Hepatic stellate cell (primary cell): ENCODE measurements at regions not wholly inside any gene's neighbourhood (a gene's known extent, or its start where the extent isn't known, plus 50 kb on each side); places are given as distances from the start of the nearest gene placed in this dataset.
"Not testable (repeated sequence)": the region's sequence is repeated elsewhere in the genome, so short reads cannot be mapped to it uniquely, and the experiment has no call there.

Experiments
- DNase-seq: peaks from one replicate; pipeline ENCODE4 v3.0.0; 2011; ENCODE audit warnings: low spot score

DNA sequence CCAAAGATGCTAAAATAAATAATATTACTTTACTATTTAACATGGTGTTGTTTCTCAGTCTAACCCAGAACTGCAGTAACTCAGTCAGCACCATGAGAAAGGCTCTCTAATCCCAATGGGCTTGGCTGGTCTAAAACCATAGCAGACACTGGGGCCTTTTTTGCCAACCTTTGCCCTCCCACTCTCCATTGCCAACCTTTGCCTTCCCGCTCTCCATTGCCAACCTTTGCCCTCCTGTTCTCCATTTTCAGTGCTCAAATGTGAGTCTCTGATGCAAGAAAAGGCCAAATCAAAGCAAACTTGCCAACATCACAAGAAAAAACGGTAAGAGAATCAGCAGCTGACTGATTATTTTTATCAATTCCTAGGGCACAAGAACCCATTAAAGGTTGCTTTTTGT lies 1681.2 kb downstream of the SLITRK5 start:
- no peak for DNase-seq

DNA sequence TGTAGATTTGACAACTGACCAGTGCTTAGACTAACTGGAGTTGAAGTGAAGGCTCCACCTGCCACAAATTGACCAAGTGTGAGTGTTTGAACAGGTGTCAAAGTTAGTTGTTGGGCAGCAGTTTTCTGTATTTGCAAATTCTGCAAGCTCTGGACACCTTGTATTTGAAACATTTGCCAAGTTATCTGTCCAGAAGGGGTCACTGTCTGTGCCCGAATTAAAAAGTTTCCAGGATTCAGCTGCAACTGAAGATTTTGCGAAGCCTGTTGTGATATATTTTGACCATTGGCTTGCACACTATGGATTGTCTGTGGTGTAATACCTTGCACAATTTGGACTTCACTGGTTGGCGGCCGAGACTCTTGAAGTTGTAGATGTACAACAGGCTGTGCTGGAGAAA lies 1690.7 kb downstream of the SLITRK5 start:
- no peak for DNase-seq

DNA sequence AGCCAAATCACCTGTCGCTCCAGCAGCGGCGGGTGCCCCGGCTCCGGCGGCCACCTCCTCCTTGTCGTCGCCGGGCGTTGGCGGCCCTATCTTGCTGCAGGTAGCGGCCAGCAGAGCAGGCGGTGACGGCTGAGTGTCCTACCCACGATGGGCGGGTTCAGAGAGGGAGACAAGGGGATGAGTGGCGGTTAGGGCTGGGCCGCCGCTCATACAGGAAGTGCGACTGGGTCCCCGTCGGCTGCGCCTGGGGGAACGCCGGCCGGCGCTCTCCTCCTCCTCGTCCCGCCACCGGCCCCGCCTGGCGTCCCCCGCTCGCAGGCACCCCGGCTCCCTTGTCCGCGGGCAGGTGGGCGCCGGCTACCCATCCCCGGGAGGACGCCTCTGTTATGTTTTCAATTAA lies 1692.0 kb downstream of the SLITRK5 start:
- DNase-seq = no peak

DNA sequence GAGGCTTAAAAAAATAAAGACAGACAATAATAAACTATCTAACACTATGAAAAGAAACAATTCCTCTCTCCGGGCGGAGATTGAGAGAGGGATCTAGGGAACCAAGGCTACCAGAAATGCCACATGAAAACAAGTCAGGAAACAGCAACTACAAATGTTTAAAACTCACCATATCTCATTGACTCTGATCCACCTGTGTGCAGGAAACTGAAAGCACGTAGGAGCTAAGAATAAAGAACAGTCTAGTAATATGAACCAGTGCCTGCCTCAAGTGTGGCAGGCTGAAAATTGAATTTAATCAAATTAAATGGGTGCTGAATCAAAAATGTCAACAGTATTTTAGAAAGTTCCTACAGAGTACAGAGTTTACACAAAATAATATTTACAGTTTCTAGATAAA lies 1701.0 kb downstream of the SLITRK5 start:
- DNase-seq = no peak

DNA sequence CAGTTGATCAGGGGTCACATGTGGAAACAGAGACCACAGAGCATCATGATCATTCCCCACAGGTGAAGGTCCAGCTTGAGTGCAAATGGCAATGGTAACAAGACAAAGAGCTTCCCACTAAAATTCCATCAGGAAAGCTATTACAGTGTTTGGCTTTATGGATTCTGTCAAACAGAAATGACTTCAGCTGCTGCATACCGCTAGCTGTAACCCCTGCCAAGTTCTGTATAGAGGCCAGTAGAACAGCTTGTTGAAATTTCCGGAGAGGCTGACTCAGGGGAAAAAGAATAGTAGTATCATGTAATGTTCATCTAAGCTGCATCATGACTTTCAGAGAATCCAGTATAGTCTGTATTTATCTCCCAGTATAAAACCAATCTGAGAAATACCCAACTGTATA lies 1704.7 kb downstream of the SLITRK5 start:
- DNase-seq = no peak

DNA sequence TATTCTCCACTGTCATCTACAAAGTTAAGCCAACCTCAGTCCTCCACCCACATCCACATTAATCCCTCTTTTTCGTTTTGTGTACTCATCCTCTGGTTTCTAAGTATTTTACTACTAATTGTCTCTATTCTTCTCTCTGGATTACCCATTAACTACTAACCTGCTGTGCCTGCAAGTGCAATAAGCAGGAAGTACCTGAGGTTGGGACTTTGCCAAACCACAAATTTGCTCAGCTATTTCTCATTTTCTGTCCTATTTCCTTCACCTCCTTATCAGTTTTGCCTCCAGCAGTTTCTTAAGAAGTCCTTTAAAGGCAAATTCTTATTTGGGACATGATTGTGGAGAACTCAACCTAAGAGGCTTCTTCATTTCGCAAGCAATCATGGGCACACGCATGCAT lies 1708.9 kb downstream of the SLITRK5 start:
- no peak for DNase-seq

DNA sequence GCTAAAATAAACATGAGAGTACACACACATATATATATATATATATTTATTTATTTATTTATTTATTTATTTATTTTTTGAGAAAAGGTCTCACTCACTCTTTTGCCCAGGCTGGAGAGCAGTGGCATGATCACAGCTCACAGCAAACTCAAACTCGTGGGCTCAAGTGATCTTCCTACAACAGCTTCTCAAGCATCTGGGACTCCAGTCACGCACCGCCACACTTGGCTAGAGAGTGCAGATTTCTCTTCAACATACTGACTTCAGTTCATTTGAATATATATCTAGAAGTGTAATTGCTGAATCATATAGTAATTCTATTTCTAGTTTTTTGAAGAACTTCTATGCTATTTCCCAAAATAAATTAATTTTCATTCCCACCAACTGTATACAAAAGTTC lies 1711.8 kb downstream of the SLITRK5 start:
- DNase-seq = no peak

DNA sequence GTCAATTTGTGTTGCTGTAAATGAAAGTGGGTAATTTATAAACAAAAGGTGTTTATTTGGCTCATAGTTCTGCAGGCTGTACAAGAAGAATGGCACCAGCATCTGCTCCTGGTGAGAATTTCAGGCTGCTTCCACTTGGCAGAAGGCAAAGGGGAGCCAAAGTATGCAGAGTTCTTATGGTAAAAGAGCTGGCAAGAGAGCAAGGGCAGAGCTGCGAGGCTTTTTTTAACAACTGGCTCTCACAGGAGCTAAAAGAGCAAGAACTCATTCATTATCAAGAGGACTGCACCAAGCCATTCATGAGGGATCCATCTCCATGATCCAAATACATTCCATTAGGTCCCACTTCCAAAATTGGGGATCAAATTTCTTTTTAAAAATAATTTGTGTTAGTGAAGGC lies 1712.7 kb downstream of the SLITRK5 start:
- no peak for DNase-seq

DNA sequence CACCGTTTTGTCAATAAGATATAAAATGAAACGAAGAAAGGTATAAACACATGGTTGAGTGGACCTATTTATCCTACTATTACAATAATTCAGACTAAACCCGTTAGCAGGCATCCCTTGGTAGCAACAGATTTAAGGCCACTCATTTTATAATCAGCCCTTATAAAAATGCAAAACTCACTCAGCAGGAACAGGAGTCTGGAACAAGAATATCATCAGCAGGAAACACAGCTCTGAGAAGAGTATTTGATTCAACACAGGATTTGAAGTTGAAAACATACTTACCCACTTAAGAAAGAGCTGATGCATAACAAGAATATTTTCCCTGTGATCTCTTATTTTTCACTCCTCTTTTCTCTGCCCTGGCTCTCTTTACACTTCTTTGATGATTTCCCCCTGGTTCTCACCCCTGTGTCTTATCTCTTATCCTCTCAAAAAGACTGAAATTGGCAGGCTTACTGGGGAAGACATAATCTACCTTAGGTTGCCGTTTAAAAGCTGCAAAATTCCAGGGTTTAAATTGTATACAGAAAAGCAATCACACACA lies 1722.7 kb downstream of the SLITRK5 start:
- no peak for DNase-seq

DNA sequence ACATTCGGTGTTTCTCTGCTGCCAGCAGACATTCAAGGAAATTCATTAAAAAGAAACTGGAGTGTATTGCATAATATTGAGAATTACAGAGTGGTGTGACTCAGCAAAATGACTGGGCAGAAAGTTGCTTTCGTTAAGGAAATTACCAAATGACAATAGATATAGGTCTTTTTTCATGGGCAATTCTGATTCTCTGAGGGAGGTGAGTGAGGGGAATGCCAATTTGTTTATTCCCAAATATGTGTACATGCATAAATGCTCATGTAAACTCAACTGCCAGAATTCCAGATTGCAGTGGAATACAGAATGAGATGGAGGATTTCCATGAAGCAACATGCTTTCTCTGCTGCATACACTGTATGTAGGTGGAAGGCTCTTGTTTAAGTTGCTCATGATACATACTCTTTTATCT lies 1730.1 kb downstream of the SLITRK5 start:
- no peak for DNase-seq

DNA sequence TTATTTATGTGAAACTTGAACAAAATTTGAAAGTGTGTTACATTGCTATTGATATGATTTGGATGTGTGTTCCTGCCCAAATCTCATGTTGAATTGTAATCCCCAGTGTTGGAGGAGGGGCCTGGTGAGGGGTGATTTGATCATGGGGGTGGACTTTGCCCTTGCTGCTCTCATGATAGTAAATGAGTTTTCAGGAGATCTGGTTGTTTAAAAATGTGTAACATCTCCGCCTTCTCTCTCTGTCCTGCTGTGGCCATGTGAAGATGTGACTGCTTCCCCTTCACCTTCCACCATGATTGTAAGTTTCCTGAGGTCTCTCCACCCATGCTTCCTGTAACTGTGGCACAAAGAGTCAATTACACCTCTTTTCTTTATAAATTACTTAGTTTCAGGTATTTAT lies 1731.0 kb downstream of the SLITRK5 start:
- no peak for DNase-seq

DNA sequence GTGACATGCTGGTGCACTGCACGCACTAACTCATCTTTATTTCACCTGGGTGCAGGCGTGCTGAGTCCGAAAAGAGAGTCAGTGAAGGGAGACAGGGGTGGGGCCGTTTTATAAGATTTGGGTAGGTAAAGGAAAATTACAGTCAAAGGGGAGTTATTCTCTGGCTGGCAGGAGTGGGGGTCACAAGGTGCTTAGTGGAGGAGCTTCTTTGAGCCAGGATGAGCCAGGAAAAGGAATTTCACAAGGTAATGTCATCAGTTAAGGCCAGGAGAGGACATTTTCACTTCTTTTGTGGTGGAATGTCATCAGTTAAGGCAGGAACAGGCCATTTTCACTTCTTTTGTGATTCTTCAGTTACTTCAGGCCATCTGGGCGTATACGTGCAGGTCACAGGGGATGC lies 1734.9 kb downstream of the SLITRK5 start:
- DNase-seq = not testable (repeated sequence)

DNA sequence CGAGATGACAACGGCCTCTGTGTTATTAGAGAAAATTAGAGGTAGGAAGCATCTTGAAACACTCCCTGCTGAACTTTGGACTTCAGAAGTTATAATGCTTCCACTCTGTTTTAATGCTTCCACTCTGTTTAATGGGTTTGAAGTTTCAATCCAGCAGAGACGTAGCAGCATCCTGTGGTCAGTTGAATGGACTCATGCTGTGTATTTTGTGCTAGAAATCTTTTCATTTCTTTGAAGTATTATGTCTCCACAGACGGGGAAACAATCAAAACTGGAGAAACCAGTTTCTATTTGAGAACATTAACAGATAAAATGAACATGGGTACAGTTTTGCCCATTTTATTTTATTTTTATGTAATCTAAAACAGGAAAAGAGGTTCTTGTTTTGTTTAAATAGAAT lies 1736.2 kb downstream of the SLITRK5 start:
- DNase-seq = no peak

DNA sequence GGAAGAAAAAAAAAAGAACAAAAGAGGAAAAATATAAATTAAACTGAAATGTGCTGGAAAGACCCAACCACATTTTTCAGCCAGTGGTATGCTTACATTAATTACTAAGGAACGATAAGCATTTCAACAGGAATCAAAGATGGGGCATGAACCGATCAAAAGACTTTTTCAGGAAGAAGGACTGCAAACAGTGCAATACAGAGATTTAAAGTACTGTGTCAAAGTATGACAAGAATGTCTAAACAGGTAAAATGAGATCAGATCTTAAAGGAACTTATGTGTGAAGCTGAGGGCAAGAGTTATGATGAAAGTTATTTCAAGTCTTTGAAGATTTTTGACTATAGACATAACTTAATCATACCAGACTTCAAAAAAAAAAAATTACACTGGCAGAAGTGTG lies 1761.8 kb downstream of the SLITRK5 start:
- DNase-seq = no peak

DNA sequence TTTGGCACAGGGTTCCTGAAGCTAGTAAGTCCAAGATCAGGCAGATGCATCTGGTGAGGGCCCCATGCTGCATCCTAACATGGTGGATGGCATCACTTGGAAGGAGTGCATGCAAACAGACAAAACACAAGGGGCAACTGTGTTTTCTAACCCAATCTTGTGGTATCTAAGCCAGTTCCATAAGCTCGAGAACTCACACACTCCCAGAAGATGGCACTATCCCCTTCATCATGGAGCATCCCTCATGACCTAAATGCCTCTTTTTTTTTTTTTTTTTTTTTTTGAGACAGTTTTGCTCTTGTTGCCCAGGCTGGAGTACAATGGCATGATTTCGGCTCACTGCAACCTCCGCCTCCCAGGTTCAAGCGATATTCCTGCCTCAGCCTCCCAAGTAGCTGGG lies 1763.5 kb downstream of the SLITRK5 start:
- DNase-seq = not testable (repeated sequence)

DNA sequence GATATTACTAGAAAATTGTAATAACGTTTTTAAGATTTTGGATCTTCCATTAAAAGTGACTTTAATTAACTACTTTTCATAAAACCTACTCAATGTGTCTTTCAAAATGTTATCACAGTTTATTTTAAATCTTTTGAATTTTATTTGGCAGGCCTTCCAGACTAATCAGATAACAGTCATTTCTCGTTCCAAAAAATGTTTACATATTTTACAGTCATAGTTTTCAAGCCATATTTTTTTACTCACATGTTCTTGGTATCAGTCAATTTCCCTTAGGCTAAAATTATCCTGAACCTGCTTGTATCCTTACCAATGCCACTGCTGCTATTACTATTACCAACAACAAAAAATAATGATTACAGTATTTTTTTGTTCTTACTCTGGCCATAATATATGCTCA lies 1783.5 kb downstream of the SLITRK5 start:
- DNase-seq = no peak

DNA sequence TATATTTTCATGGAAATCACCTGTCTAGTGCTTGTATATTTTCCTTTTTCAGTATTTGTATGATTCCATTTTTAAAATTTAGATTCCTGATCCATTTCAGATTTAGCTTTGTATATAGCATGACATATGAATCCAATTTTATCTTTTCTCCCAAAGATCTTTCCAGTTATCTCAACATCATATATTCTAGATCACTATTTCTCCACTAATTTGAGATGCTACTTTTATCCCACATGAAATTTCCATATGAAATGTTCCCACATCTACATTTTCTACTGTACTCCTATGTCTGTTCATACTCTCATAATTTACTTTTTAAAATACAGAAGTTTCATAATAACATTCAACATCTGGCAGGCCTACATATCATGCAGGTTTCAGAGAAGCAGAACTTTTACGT lies 1784.1 kb downstream of the SLITRK5 start:
- DNase-seq = no peak

DNA sequence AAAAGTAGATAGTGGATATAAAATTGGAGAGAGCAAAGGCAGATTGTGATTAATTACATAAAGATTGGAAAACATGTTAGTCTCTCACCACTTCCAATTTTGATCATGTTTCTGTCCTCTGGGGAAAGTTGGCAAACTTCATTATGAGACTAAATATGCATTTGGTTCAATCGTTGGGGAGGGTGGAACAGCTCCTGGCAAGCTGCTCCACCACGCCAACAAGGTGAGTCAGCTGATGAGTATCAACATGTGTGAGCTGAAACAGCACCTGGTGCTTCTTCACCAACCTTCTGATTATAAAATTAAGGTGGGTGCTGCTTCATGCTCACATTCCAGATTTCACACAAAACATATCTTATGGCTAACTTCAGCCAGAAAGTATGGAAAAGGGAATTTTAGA lies 1784.6 kb downstream of the SLITRK5 start:
- DNase-seq = no peak

DNA sequence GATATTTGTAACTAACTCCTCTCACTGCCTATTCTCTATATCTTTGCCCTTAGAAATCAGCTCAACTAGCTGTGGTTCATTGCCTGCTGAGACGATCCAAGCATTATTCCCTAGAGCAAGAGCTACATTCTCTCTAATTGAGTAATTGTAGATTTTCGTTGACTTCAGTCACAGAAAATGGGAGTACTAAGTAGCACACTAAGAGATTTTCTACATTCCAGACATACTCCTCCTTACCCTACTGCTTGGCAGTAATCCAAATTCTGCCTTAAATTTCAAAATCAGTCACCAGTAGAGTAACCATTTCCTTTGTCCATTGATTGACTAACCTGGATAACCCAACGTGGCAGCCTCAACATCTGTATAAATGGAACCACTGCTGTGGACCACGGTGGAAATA lies 1786.8 kb downstream of the SLITRK5 start:
- DNase-seq = no peak

DNA sequence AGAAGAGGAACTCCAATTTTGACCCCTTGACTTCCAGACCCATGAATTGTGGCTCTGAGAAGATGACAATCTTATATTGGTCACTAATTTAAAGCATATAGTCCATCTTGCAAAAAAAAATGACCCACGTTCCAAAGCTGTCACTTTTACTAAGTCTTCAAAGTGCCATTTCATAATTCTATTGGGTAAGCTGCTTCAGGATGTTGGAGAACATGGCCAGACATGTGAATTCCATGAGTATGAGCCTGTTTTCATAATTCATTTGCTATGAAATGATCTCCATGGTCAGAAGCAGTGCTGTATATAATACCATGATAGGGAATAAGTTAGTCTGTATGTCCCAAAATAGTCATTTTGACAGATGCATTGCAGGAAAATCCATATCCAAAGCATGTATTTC lies 1787.3 kb downstream of the SLITRK5 start:
- no peak for DNase-seq

DNA sequence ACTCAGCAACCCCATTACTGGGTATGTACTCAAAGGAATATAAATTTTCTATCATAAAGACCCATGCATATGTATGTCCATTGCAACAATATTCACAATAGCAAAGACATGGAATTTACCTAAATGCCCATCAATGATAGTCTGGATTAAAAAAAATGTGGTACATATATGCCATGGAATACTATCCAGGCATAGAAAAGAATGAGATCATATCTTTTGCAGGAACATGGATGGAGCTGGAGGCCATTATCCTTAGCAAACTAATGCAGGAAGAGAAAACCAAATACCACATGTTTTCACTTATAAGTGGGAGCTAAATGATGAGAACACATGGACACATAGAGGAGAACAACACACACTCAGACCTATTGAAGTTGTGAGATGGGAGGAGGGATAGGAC lies 1789.7 kb downstream of the SLITRK5 start:
- not testable (repeated sequence) for DNase-seq

DNA sequence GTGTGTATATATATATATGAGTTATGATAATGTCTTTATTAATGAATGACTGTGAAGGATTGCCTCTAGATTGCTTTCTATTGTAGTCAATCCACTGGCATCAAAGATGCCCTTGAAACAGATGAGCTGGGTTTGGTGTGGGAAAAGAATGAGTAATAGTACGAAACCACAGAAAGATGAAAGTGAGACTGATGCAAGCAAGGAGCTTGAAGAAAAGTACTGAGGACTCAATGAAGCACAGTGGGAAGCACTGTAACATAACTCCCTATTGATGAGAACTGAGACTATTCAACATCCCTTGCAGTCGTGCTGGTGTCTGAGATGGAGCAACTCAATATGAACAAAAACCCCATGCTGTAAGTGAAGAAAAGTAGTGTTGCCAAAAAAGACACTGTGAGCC lies 1794.2 kb downstream of the SLITRK5 start:
- no peak for DNase-seq

DNA sequence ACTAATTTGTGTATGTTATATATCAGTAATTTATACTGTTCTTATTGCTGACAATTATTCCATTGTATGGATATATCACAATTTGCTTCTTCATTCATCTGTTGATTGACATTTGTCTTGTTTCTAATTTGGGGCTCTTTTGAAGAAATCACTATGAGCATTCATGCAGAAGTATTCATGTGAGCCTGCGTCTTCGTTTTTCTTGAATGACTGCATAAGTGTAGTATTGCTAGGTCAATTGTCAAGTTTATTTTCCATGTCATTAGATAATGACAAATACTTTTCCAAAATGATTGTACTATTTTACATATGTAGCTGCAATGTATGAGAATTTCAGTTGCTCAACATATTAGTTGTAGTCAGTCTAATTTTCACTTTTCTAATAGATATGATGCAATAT lies 1796.9 kb downstream of the SLITRK5 start:
- DNase-seq = no peak

DNA sequence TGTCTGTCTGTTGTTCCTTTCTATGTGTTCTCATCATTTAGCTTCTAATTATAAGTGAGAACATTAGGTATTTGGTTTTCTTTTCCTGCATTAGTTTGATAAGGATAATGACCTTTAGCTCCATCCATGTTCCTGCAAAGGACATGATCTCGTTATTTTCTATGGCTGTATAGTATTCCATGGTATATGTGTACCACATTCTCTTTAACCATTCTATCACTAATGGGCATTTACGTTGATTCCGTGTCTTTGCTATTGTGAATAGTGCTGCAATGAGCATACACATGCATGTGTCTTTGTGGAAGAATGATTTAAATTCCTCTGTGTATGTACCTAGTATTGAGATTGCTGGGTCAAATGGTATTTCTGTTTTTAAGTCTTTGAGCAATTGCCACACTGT lies 1799.7 kb downstream of the SLITRK5 start:
- DNase-seq = no peak

DNA sequence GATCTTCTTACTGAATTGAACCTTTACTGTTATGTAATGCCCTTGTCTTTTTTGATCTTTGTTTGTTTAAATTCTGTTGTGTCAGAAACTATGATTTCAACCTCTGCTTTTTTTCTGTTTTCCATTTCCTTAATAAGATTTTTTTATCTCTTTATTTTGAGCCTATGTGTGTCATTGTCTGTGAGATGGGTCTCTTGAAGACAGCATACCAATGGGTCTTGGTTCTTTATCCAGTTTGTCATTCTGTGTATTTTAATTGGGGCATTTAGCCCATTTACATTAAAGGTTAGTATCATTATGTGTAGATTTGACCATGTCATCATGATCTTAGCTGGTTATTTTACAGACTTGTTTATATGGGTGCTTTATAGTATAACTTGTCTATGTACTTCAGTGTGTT lies 1803.3 kb downstream of the SLITRK5 start:
- no peak for DNase-seq
